B cell (primary cell): ENCODE measurements at regions not wholly inside any gene's neighbourhood (a gene's known extent, or its start where the extent isn't known, plus 50 kb on each side); places are given as distances from the start of the nearest gene placed in this dataset.

ENCODE experiments used
- CTCF ChIP-seq: fragments of 200-600 bp; IDR thresholded peaks from one replicate; pipeline ENCODE4 v1.8.0; 2022; ENCODE audit warnings: antibody characterized with exemption, mild to moderate bottlenecking
- EZH2 ChIP-seq: IDR thresholded peaks from 2 replicates; pipeline ENCODE4 v1.6.1; 2012; ENCODE audit warnings: borderline replicate concordance, low read depth, mild to moderate bottlenecking, moderate library complexity, low read length; ENCODE audit not compliant: insufficient read depth, poor library complexity, severe bottlenecking

- TF ChIP-seq CTCF (no peak), EZH2 (no peak)
Observed at GRCh38 chr13:111461445-111462149, 141.2 kb downstream of the TEX29 start.
